ENCODE measurements at regions not wholly inside any gene's neighbourhood (a gene's known extent, or its start where the extent isn't known, plus 50 kb on each side); places are given as distances from the start of the nearest gene placed in this dataset.
A peak's percentile ranks its signal among the peaks of the same experiment; 100 is the strongest.
"Not testable (repeated sequence)": the region's sequence is repeated elsewhere in the genome, so short reads cannot be mapped to it uniquely, and the experiment has no call there.

DNA sequence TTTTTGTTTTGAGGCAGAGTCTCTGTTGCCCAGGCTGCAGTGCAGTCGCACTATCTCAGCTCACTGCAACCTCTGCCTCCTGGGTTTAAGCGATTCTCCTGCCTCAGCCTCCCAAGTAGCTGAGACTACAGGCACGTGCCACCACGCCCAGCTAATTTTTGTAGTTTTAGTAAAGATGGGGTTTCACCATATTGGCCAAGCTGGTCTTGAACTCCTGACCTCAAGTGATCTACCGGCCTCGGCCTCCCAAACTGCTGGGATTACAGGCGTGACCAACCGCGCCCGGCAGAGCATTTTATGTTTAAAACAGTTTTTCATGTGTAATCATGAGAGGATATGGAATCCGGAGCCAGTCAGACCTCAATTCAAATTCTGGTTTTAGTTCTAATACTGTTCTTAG, 94.0 kb upstream of the CHD2 start:
- ATAC-seq: not testable (repeated sequence)

DNA sequence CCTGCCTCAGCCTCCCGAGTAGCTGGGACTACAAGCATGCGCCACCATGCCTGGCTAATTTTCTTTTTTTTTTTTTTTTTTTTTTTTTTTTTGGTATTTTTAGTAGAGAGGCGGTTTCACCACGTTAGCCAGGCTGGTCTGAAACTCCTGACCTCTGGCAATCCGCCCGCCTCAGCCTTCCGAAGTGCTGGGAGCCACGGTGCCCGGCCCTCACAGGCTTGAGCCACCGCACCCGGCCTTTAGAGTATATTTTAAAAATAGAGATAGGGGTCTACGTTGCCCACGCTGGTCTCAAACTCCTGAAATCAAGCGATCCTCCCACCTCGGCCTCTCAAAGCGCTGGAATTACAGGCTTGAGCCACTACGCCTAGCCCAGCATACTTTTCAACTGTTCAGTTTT, 93.4 kb upstream of the CHD2 start:
- no peak for TF ChIP-seq GLIS3 (CRISPR knock-in tag; IDR thresholded peaks at IDR 0.05)
- TF ChIP-seq, protein P1, sequence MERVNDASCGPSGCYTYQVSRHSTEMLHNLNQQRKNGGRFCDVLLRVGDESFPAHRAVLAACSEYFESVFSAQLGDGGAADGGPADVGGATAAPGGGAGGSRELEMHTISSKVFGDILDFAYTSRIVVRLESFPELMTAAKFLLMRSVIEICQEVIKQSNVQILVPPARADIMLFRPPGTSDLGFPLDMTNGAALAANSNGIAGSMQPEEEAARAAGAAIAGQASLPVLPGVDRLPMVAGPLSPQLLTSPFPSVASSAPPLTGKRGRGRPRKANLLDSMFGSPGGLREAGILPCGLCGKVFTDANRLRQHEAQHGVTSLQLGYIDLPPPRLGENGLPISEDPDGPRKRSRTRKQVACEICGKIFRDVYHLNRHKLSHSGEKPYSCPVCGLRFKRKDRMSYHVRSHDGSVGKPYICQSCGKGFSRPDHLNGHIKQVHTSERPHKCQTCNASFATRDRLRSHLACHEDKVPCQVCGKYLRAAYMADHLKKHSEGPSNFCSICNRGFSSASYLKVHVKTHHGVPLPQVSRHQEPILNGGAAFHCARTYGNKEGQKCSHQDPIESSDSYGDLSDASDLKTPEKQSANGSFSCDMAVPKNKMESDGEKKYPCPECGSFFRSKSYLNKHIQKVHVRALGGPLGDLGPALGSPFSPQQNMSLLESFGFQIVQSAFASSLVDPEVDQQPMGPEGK (CRISPR knock-in tag; IDR thresholded peaks at IDR 0.05; ENCODE audit: borderline replicate concordance): no peak
- ATAC-seq: no peak

DNA sequence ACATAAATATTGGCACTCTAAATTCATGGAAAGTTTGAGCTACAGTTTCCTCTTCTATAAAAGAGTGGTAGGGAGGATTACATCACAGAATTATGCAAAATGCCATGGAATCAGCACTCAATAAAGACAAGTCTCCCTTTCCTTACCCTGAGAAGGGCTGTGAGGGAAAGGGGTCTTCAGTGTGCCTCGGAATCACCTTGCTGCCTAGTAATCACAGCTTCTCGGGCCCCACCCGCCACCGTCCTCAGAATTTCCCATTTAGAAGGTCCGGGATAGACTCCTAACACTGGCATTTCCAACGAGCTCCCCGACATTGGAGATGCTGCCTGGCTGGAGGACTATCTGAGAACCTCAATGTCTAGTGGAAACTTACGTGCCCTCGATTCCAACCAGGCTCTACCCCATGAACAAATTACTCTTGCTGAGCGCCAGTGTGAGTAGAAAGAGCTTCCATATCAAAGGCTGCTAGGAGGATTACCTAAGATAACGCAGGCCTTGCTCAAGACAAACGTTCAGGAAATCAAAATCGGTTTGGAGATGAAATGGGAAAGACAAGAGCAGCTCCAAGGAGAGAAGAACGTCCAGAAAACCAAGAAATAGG, 92.1 kb upstream of the CHD2 start:
- ATAC-seq: no peak
- TF ChIP-seq SNAI2 (CRISPR knock-in tag; IDR thresholded peaks at IDR 0.05) (no peak), PPARA (CRISPR knock-in tag; IDR thresholded peaks at IDR 0.05; ENCODE audit: borderline replicate concordance) (no peak), ISL1 (CRISPR knock-in tag; IDR thresholded peaks at IDR 0.05) (no peak), ZFP30 (CRISPR knock-in tag; IDR thresholded peaks at IDR 0.05) (no peak), RARB (CRISPR knock-in tag; IDR thresholded peaks at IDR 0.05) (no peak), ESRRG (CRISPR knock-in tag; IDR thresholded peaks at IDR 0.05) (no peak)

DNA sequence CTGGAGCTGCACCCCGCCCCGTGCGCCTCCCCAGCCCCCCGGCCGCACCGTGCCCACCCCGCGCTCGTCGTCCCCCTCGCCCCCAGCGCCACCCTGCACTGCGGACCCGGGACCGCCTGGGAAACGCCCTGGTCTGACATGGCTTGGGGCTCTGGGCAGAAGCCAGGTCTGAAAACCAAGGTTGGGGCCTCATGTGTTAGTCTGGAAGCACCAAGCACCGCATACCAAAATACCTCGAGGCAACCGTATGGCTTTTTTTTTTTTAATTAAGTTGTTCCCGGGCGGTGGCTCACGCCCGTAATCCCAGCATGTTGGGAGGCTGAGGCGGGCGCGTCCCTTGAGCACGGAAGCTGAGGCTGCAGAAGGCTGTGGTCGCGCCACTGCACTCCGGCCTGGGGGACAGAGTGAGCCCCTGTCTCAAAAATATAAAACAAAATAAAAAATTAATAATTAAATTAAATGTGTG, 91.5 kb upstream of the CHD2 start:
- TF ChIP-seq ISL1 (CRISPR knock-in tag; IDR thresholded peaks at IDR 0.05): no peak
- no peak for TF ChIP-seq RARB (CRISPR knock-in tag; IDR thresholded peaks at IDR 0.05)
- TF ChIP-seq SNAI2 (CRISPR knock-in tag; IDR thresholded peaks at IDR 0.05): no peak
- no peak for TF ChIP-seq ARNTL (CRISPR knock-in tag; IDR thresholded peaks at IDR 0.05; ENCODE audit: borderline replicate concordance, low read depth)
- TF ChIP-seq, protein P2, sequence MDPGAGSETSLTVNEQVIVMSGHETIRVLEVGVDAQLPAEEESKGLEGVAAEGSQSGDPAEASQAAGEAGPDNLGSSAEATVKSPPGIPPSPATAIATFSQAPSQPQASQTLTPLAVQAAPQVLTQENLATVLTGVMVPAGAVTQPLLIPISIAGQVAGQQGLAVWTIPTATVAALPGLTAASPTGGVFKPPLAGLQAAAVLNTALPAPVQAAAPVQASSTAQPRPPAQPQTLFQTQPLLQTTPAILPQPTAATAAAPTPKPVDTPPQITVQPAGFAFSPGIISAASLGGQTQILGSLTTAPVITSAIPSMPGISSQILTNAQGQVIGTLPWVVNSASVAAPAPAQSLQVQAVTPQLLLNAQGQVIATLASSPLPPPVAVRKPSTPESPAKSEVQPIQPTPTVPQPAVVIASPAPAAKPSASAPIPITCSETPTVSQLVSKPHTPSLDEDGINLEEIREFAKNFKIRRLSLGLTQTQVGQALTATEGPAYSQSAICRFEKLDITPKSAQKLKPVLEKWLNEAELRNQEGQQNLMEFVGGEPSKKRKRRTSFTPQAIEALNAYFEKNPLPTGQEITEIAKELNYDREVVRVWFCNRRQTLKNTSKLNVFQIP (CRISPR knock-in tag; IDR thresholded peaks at IDR 0.05; ENCODE audit: borderline replicate concordance, low read depth): no peak
- no peak for TF ChIP-seq ZFP30 (CRISPR knock-in tag; IDR thresholded peaks at IDR 0.05)
- no peak for TF ChIP-seq ESRRG (CRISPR knock-in tag; IDR thresholded peaks at IDR 0.05)
- no peak for TF ChIP-seq TCF4 (CRISPR knock-in tag; IDR thresholded peaks at IDR 0.05; ENCODE audit: borderline replicate concordance)
- no peak for TF ChIP-seq OSR1 (CRISPR knock-in tag; IDR thresholded peaks at IDR 0.05)
- TF ChIP-seq, protein P3, sequence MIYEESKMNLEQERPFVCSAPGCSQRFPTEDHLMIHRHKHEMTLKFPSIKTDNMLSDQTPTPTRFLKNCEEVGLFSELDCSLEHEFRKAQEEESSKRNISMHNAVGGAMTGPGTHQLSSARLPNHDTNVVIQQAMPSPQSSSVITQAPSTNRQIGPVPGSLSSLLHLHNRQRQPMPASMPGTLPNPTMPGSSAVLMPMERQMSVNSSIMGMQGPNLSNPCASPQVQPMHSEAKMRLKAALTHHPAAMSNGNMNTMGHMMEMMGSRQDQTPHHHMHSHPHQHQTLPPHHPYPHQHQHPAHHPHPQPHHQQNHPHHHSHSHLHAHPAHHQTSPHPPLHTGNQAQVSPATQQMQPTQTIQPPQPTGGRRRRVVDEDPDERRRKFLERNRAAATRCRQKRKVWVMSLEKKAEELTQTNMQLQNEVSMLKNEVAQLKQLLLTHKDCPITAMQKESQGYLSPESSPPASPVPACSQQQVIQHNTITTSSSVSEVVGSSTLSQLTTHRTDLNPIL (CRISPR knock-in tag; IDR thresholded peaks at IDR 0.05; ENCODE audit: low read depth): no peak
- no peak for TF ChIP-seq ZFP3 (CRISPR knock-in tag; IDR thresholded peaks at IDR 0.05)
- TF ChIP-seq, protein P1 (CRISPR knock-in tag; IDR thresholded peaks at IDR 0.05; ENCODE audit: borderline replicate concordance): no peak
- TF ChIP-seq ZNF8 (CRISPR knock-in tag; IDR thresholded peaks at IDR 0.05): no peak
- TF ChIP-seq, protein P4, sequence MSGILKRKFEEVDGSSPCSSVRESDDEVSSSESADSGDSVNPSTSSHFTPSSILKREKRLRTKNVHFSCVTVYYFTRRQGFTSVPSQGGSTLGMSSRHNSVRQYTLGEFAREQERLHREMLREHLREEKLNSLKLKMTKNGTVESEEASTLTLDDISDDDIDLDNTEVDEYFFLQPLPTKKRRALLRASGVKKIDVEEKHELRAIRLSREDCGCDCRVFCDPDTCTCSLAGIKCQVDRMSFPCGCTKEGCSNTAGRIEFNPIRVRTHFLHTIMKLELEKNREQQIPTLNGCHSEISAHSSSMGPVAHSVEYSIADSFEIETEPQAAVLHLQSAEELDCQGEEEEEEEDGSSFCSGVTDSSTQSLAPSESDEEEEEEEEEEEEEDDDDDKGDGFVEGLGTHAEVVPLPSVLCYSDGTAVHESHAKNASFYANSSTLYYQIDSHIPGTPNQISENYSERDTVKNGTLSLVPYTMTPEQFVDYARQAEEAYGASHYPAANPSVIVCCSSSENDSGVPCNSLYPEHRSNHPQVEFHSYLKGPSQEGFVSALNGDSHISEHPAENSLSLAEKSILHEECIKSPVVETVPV (CRISPR knock-in tag; IDR thresholded peaks at IDR 0.05): no peak
- TF ChIP-seq PPARA (CRISPR knock-in tag; IDR thresholded peaks at IDR 0.05; ENCODE audit: borderline replicate concordance): no peak
- TF ChIP-seq ZNF565 (CRISPR knock-in tag; conservative IDR thresholded peaks at IDR 0.05; ENCODE audit: low read depth): no peak
- no peak for TF ChIP-seq GLIS3 (CRISPR knock-in tag; IDR thresholded peaks at IDR 0.05)
- TF ChIP-seq BACH2 (CRISPR knock-in tag; IDR thresholded peaks at IDR 0.05; ENCODE audit: borderline replicate concordance): no peak
- ATAC-seq: peak; percentile 15

Measured in SK-N-SH treated with all-trans-retinoic acid at 6 μM for 48 hours (cell line).